NOMO-1 treated with dmso at 0.1 percent for 144 hours (cell line): ENCODE measurements at regions not wholly inside any gene's neighbourhood (a gene's known extent, or its start where the extent isn't known, plus 50 kb on each side); places are given as distances from the start of the nearest gene placed in this dataset.
"Not testable (repeated sequence)": the region's sequence is repeated elsewhere in the genome, so short reads cannot be mapped to it uniquely, and the experiment has no call there.

Experiments
- DNase-seq: peaks from one replicate; lab custom pipeline; 2025; ENCODE audit not compliant: unreplicated experiment; lab: John Stamatoyannopoulos, UW

DNA sequence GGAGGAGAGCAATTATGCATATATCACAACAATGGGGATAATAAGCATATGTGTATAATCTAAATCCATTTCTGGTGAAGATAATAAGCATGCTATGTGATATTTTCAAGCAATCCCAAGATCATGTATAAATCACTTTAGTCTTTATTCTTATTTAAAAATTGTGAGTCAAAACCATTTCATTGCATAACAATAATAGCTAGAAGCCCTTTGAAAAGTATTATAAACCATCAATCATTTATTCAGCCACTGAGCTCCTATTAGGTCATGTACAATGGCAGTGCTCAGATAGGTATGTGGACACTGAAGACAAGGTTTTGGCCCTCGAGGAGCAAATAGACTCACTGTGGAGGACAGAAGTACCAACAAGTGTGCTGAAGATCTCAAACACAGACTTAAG lies 113.1 kb downstream of the CDCA7 start:
- no peak for DNase-seq

DNA sequence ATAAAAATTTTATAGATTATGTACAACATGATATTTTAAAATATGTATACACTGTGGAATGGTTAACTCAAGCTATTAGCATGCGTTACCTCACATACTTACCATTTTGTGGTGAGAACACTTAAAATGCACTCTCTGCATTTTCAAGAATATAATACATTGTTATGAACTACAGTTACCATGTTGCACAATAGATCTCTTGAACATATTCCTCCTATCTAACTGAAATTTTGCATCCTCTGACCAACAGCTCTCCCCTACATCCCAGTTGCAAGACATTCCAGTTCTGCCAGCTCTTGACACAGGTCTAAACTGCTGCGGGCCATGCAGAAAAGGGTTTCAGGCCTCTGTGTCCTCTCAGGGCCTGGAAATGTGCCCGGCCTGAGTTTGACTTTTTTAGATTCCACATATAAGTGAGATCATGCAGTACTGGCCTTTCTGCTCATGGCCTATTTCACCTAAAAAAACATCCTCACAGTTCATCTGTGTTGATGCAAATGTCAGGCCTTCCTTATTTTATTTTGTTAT lies 113.7 kb downstream of the CDCA7 start:
- DNase-seq, result no peak

GRCh38 chr2:173472112-173472511 lies 117.4 kb downstream of the CDCA7 start:
- DNase-seq, result no peak

DNA sequence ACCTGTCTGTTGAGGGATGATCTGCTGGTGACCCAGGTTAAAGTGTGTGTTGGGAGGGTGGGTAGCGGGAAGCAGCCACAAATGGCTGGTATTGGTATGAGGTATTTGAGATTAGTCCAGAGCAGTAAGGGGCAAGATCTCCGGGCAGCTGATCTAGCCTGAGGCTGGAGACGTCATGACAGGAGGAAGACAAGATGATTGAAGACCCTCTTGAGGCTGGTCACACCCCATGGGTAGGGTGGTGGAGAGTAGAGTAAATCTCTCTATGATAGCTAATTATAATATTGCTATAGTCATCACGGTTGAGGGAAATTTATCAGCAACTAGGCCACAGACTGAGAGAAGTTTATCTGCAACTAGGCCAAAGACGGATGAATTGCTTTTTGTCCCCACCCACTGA lies 128.5 kb downstream of the CDCA7 start:
- DNase-seq, result no peak

GRCh38 chr2:173488861-173489260 lies 134.2 kb downstream of the CDCA7 start:
- no peak for DNase-seq

- DNase-seq, result no peak
Measured at GRCh38 chr2:173491418-173491817, 136.7 kb downstream of the CDCA7 start.

- no peak for DNase-seq
Measured at GRCh38 chr2:173493874-173494273, 139.2 kb downstream of the CDCA7 start.

GRCh38 chr2:173496746-173497145 lies 142.1 kb downstream of the CDCA7 start:
- no peak for DNase-seq

DNA sequence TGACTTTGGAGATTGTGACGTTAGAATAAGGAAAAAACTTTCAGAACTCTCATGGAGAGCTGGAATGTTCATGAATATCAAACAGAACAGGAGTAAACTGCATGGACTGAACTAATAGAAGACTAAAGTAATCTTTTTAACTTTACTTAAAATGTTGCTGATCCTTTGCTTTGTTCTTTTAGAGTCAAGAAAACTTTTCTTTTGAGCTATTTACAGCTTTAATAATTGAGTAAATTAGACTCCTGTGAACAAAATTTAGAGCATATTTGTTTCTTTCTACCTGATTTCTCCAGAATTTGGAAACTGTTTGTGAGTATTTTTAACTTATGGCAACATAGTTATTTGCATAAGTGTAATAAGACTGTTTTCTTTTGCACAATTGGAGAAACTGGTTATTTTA lies 146.3 kb downstream of the CDCA7 start:
- DNase-seq, result no peak

DNA sequence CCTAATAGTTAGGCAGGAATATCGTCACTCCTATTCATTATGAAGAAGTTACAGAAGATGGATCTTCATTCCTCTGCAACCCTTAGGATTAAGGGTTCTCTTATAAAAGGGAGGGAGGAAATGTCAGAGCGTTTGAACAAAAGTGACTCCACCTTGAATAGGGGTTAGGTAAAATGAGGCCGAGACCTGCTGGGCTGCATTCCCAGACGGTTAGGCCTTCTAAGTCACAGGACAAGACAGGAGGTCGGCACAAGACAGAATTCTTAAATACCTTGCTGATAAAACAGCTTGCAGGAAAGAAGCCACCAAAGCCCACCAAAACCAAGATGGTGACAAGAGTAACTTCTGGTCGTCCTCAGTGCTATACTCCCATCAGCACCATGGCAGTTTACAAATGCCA lies 147.6 kb downstream of the CDCA7 start:
- no peak for DNase-seq

- DNase-seq, result no peak
Measured at GRCh38 chr2:173511357-173511756, 156.7 kb downstream of the CDCA7 start.

GRCh38 chr2:173511942-173512341 lies 157.3 kb downstream of the CDCA7 start:
- DNase-seq, result no peak

- no peak for DNase-seq
Measured at GRCh38 chr2:173513107-173513727, 158.5 kb downstream of the CDCA7 start.

DNA sequence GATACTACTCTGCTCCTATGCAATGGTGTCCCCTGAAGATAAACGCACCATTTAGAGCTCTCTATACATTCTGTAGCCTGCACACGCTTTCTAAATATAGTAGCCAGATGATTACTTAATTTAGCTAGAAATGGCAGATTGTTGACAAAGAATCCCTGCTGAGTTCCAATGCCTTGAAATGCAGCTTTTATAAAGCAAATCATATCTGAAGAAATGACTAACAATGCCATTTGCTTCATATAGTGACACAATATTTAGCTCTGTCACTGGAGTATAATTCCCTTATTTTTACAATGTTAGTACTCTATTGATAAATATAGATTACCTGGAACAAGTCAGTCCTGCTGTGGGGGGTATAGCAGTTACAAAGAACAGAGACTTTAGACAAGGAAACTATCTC lies 166.2 kb downstream of the CDCA7 start:
- no peak for DNase-seq

DNA sequence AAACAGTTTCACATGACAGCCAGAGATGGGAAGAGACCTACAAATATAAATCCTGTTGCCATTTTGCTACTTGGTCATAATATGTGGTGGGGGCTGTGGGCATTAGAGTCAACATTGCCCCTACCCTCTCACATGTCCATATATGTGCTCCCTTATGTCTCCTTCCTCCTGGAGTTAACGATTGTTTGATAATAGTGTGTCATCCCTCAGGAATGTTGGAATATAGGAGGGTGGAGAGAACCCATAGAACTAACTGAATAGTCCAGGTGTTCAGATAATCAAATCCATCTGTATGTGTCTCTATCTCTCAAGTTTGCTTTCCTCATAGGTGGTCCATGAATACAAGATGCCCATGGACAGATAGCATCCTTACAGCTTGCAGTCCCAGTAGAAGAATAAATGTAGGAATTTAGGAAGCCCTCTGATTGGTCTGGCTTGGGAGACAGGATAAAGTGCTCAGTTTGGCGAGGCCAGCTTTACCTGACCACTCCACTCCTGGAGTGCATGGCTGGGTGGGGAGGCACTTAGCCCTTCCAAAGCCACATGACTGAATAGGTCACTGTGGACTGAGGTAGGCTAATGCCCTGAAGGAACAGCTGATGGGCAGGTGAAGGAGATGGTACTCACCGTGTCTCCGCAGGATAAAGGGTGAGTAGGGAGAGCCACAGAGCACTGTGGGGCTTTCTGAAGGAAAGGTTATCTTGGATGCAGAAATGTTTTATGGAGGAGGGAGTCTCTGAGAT lies 166.9 kb downstream of the CDCA7 start:
- no peak for DNase-seq

- peak; percentile 14 for DNase-seq
Measured at GRCh38 chr2:173523497-173523896, 168.8 kb downstream of the CDCA7 start.

DNA sequence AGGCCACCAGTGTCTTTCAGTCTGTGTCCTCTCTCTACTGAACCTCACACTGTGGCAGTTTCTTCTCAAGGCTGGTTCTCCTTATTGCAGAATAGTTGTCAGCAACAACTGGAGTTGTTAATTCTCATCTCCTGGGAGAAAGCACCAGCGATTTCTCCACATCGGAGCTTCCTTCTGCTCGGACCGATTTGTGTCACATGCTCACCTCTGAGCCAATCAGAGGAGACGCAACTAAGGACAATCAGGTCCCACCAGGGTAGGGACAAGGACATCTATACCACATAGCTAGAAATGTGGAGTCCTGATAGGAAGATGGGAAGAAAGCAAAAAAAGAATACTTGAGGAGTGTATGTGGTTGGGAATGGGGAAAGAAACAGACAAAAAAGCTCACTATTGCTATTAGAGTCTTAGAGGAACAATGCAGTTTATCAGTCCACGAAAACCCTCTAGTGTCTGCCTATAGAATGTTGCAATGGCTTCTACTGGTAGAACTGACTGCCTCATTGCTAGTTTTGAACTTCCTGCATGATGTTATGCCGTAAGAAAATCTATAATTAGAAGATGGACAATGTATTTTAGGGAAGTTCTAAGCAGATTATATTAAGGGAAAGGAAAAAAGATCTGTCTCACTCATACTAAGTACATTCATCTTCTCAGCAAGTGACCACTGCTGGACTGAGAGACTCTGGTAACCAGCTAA lies 169.7 kb downstream of the CDCA7 start:
- DNase-seq, result peak; percentile 60

- not testable (repeated sequence) for DNase-seq
Measured at GRCh38 chr2:173532732-173533531, 178.3 kb downstream of the CDCA7 start.

- no peak for DNase-seq
Measured at GRCh38 chr2:173537694-173538093, 183.0 kb downstream of the CDCA7 start.

GRCh38 chr2:173539615-173540014 lies 184.9 kb downstream of the CDCA7 start:
- no peak for DNase-seq
